Stimulated activated CD4-positive, alpha-beta T cell treated with anti-CD3 and anti-CD28 coated beads, Interleukin-2, amount 100 ng/mL, for 24 hours (primary cell): ENCODE measurements at regions not wholly inside any gene's neighbourhood (a gene's known extent, or its start where the extent isn't known, plus 50 kb on each side); places are given as distances from the start of the nearest gene placed in this dataset.

Experiments
- DNase-seq, 2 donors: peaks; one replicate each; pipeline ENCODE4 v3.0.0-alpha.2; 2020

- DNase-seq, result no peak
Observed at GRCh38 chr2:162928356-162928755, 89.8 kb upstream of the KCNH7 start.

- no peak for DNase-seq
Observed at GRCh38 chr2:162926907-162927306, 88.3 kb upstream of the KCNH7 start.

DNA sequence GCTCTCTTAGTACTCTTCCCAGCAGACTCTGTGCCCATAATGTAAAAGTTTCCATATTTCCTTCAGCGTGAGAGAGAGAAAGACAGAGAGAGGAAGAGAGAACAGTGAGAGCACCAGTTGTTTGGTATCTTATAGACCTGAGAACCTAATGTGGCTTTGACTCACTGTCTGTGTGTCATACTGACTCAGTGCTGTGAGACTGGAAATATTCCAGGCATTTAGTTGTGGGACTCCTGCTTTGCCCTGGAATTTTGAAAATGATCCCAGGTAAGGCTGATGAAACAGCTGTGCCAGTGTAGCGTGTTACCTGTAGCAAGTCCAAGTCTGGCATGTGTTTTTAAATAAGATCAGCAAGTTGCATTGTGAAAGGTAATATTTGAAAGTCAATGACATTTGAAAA lies 87.9 kb upstream of the KCNH7 start:
- DNase-seq, result no peak

DNA sequence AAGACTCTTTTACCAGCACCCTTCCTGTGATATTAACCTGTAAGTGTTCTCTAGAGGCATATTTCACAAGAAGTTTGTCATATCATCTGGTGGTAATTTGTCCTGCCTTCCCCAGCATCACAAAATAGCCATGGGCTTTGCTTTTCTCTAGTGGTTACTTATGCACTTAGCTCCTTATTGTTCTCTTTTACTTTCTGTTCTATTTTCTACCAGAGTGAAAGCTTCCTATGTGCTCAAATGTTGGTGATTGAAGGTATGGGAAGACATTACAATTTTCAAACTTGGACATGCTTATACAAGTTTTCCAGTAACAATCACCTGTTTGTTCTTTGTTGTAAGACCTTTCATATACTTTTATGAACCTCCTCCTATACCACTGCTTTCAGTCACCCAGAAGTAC lies 87.0 kb upstream of the KCNH7 start:
- no peak for DNase-seq

GRCh38 chr2:162919111-162919510 lies 80.5 kb upstream of the KCNH7 start:
- no peak for DNase-seq

DNA sequence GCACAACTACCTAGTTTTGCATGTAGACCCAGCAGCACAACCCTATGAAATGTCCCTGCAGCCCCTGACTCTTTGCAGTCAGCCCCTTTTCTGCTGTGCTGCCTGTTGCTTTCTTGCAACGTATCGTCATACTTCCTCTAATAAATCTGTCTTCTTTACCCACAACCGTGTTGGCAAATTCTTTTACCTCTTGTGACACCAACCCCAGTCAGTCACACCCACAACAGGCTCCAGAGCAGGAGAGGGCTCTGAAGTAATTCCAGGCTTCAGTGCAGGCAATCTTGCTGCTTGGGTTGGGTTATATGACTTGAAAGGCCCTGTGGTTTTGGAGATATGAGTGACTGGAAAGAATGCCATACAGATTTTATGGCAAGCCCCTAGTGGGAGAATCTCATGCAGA lies 79.1 kb upstream of the KCNH7 start:
- DNase-seq, result no peak

DNA sequence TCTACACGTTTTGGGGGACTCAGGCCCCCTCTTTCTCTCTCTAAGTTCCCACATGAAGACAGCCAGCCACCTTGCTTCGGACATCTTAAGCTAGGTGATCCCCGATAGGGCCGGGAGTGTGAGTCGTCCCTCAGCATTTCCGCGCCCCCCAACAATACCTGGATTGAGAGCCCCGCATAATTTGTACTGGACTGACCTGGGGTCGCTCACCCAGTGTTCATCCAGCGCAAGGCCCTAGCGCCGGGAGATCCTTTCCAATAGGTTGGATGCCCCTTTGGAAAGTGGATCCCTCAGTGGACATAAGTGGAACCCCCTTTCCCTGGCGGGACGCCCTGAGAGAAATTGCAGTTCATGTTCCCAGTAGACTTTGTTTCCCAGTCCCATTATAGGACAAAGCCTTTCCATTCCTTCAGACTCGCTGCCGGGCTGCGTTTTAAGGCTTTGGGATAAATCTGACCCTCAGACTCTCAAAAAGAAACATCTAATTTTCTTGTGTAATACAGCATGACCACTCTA lies 77.8 kb upstream of the KCNH7 start:
- DNase-seq, result no peak

GRCh38 chr2:162915858-162916257 lies 77.3 kb upstream of the KCNH7 start:
- no peak for DNase-seq

- no peak for DNase-seq
Observed at GRCh38 chr2:162914161-162914560, 75.6 kb upstream of the KCNH7 start.

GRCh38 chr2:162912787-162913186 lies 74.2 kb upstream of the KCNH7 start:
- DNase-seq, result no peak

DNA sequence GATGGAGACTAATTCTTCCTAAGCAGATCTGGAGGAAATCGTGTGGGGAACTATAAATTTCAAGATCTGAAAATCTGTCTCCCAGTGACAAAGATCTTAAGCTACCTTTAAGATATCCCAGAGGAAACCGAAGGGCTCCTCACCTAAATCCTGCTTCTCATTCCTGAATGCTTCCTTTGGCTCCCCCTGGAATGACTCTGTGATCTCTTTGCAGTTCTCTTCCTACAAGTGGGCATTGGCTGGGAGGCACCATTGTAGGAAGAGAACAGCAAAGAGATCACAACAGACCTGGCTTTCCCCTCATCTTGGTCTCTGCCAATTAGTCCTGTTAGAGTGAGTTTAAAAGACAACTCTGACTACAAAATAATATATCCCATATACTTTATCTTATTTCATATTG lies 70.0 kb upstream of the KCNH7 start:
- DNase-seq, result no peak

GRCh38 chr2:162890690-162891311 lies 52.2 kb upstream of the KCNH7 start:
- DNase-seq, result peak in 1 of 2 donors; percentile 6

DNA sequence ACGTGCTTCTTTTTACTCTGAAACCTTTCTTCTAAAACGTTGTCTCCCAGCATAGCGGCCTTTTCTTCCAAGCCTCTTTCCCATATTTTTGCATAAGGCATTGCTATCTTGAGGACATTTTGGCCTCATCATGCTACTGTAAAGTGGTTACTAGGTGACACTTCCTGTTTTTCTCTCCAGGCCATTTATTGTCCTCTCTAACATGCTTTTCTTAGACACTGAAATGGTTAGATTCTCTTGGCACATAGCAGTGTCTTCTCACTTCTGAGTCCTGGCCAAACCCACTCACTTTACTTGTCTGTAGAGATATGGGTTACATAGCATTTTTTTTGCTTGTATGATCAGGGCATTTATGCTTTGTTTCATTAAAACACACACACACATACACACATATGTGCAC lies 50.1 kb upstream of the KCNH7 start:
- no peak for DNase-seq
